ENCODE measurements at regions not wholly inside any gene's neighbourhood (a gene's known extent, or its start where the extent isn't known, plus 50 kb on each side); places are given as distances from the start of the nearest gene placed in this dataset.

- Histone ChIP-seq H2AFZ (ENCODE audit: low read length) (no peak overlapping the region), H3K4me3 (ENCODE audit: low read depth, low read length, poor library complexity, severe bottlenecking) (no peak overlapping the region), H3K9ac (ENCODE audit: low read length) (no peak overlapping the region), H3K4me2 (ENCODE audit: low read length) (no peak overlapping the region), H3K27me3 (ENCODE audit: insufficient read depth, low read length) (no peaks in the 10 kb centered on the region), H3K36me3 (ENCODE audit: insufficient read depth, low read length) (no peaks in the 10 kb centered on the region), H3K4me1 (ENCODE audit: insufficient read depth, low read length, severe bottlenecking) (peaks cover 7% of the 10 kb centered on the region), H3K9me2 (ENCODE audit: low read depth, low read length) (no peaks in the 10 kb centered on the region), H3K9me3 (ENCODE audit: low read length) (no peaks in the 10 kb centered on the region), H3K79me2 (ENCODE audit: insufficient read depth, low read length) (no peaks in the 10 kb centered on the region), H4K20me1 (ENCODE audit: insufficient read depth, low read length) (no peaks in the 10 kb centered on the region), H3K27ac (ENCODE audit: low read depth, low read length, poor library complexity, severe bottlenecking) (no peak overlapping the region), H3F3A (ENCODE audit: insufficient read depth, low read length) (no peaks in the 10 kb centered on the region)
- TF ChIP-seq EZH2 (IDR thresholded peaks at IDR 0.05; ENCODE audit: borderline replicate concordance, low read length) (no peak), CTCF (IDR thresholded peaks at IDR 0.05; ENCODE audit: low read length) (no peak)
Measured at GRCh38 chr18:66193394-66193793, 410.5 kb downstream of the CDH19 start.

DNA sequence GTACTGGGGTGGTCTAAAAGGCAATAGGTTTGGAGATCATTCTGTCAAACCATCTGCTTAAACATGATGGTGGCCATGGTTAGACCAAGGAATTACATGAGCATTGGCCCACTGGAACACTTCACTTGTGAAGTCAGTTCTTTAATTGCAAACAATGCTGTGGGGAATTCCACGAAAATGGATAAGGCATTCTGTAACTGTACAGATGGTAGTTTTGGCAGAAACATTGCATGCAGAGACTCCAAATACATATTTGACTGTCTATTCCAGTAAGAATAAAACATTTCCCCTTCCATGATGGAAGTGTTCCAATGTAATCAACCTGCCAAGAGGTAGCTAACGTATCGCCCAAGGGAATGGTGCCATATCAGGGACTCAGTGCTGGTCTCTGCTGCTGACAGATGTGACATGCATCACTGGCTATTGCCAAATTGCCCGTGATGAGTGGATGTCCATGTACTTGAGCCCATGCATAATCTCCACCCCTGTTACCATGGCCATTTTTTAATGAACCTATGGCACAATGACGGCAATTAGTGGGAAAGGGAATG, 417.9 kb downstream of the CDH7 start:
- Histone ChIP-seq H3K9me2 (ENCODE audit: low read depth, low read length) (no peaks in the 10 kb centered on the region), H2AFZ (ENCODE audit: low read length) (no peak overlapping the region), H3K36me3 (ENCODE audit: insufficient read depth, low read length) (no peaks in the 10 kb centered on the region), H3K9ac (ENCODE audit: low read length) (no peak overlapping the region), H3K9me3 (ENCODE audit: low read length) (no peaks in the 10 kb centered on the region), H3K27ac (ENCODE audit: low read depth, low read length, poor library complexity, severe bottlenecking) (no peak overlapping the region), H3K4me1 (ENCODE audit: insufficient read depth, low read length, severe bottlenecking) (no peaks in the 10 kb centered on the region), H3K27me3 (ENCODE audit: insufficient read depth, low read length) (no peaks in the 10 kb centered on the region), H4K20me1 (ENCODE audit: insufficient read depth, low read length) (no peaks in the 10 kb centered on the region), H3K79me2 (ENCODE audit: insufficient read depth, low read length) (no peaks in the 10 kb centered on the region), H3K4me3 (ENCODE audit: low read depth, low read length, poor library complexity, severe bottlenecking) (no peak overlapping the region), H3F3A (ENCODE audit: insufficient read depth, low read length) (no peaks in the 10 kb centered on the region), H3K4me2 (ENCODE audit: low read length) (no peak overlapping the region)
- no peak for TF ChIP-seq CTCF (IDR thresholded peaks at IDR 0.05; ENCODE audit: low read length)
- no peak for TF ChIP-seq EZH2 (IDR thresholded peaks at IDR 0.05; ENCODE audit: borderline replicate concordance, low read length)

DNA sequence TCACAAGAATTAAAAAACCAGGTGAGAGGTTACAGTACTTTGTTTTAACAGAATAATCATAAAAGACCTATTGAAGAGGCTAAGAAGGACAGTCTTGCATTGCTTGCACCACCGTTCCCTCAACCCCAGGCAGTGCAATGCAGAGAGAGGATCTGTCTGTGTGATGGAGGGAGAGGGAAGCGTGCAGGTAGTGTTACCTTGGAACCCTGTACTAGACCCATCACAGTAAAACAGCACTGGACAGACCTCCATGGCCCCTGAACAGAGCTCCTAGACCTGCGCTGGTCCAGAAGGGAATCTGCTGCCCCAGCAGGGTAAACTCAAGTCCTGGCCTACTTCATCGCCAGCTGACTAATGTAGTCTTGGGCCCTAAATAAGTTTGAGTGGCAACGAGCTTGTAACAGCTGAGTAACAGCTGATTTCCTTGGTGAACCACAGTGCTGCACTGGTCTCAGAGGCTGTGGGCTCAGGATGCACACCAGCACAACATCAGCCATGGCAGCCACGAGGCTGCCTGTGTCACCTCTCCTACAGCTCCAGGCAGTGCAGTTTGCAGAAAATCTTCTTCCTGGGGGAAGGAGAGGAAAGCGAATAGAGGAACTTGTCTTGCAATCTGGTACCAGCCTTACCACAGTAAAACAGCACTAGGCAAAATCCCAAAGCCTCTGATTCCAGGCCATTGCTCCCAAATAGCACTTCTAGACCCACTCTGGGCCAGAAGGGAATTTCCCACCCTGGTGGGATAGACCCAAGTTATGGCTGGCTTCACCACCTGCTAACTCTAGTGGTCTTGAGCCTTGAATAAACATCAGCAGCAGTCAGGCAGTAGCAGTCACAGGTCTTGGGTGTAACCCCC, 417.2 kb downstream of the CDH7 start:
- Histone ChIP-seq H3K9me2 (ENCODE audit: low read depth, low read length) (no peaks in the 10 kb centered on the region), H2AFZ (ENCODE audit: low read length) (no peak overlapping the region), H3K9ac (ENCODE audit: low read length) (no peak overlapping the region), H3K4me1 (ENCODE audit: insufficient read depth, low read length, severe bottlenecking) (no peaks in the 10 kb centered on the region), H3K4me3 (ENCODE audit: low read depth, low read length, poor library complexity, severe bottlenecking) (no peak overlapping the region), H3K27ac (ENCODE audit: low read depth, low read length, poor library complexity, severe bottlenecking) (no peak overlapping the region), H3K79me2 (ENCODE audit: insufficient read depth, low read length) (no peaks in the 10 kb centered on the region), H4K20me1 (ENCODE audit: insufficient read depth, low read length) (no peaks in the 10 kb centered on the region), H3K4me2 (ENCODE audit: low read length) (no peak overlapping the region), H3K27me3 (ENCODE audit: insufficient read depth, low read length) (no peaks in the 10 kb centered on the region), H3K36me3 (ENCODE audit: insufficient read depth, low read length) (no peaks in the 10 kb centered on the region), H3F3A (ENCODE audit: insufficient read depth, low read length) (no peaks in the 10 kb centered on the region), H3K9me3 (ENCODE audit: low read length) (no peaks in the 10 kb centered on the region)
- no peak for TF ChIP-seq EZH2 (IDR thresholded peaks at IDR 0.05; ENCODE audit: borderline replicate concordance, low read length)
- TF ChIP-seq CTCF (IDR thresholded peaks at IDR 0.05; ENCODE audit: low read length), result no peak

Measured in OCI-LY1 (cell line).